Thoracic aorta (tissue), 2 donors: ENCODE measurements at regions not wholly inside any gene's neighbourhood (a gene's known extent, or its start where the extent isn't known, plus 50 kb on each side); places are given as distances from the start of the nearest gene placed in this dataset.

Experiments
- ATAC-seq: fragments of 150-250 bp; one replicate; pipeline ENCODE4 v1.8.0; 2017; ENCODE audit warnings: low read depth; ENCODE audit not compliant: insufficient number of reproducible peaks, low FRiP score
- DNase-seq: peaks from one replicate; pipeline ENCODE4 v3.0.0-alpha.2; 2020; ENCODE audit warnings: low spot score
- H3K27ac ChIP-seq, 2 donors: fragments of 200-600 bp; sonication (generic); 1 replicate in 1 of 2; 2 replicates in 1 of 2; pipeline ENCODE4 v1.5.1; 2016; ENCODE audit warnings: mild to moderate bottlenecking in 2 of 2, moderate library complexity in 2 of 2
- H3K27me3 ChIP-seq: fragments of 200-600 bp; sonication (generic); replicated peaks from 2 replicates; pipeline ENCODE4 v1.6.0; 2016; ENCODE audit warnings: mild to moderate bottlenecking; ENCODE audit not compliant: insufficient read depth
- H3K36me3 ChIP-seq: fragments of 200-600 bp; sonication (generic); one replicate; pipeline ENCODE4 v1.5.1; 2016
- H3K4me1 ChIP-seq, 2 donors: fragments of 200-600 bp; sonication (generic); 1 replicate in 1 of 2; 2 replicates in 1 of 2; pipeline versions ENCODE4 v1.5.1 to v1.6.0; 2016; ENCODE audit warnings: low read depth in 2 of 2, mild to moderate bottlenecking in 1 of 2; ENCODE audit not compliant: control insufficient read depth in 1 of 2
- H3K4me3 ChIP-seq: fragments of 200-600 bp; sonication (generic); 2 replicates; pipeline ENCODE4 v1.5.1; 2016; ENCODE audit warnings: mild to moderate bottlenecking
- H3K9me3 ChIP-seq: fragments of 200-600 bp; sonication (generic); 2 replicates; pipeline ENCODE4 v1.5.1; 2016
- CTCF ChIP-seq: fragments of 200-600 bp; sonication (generic); IDR thresholded peaks from one replicate; pipeline ENCODE4 v1.5.1; 2019; ENCODE audit warnings: antibody characterized with exemption

GRCh38 chr7:131620673-131621609 is 64.5 kb upstream of the PODXL start:
- Histone ChIP-seq H3K9me3 (no peaks in the 10 kb centered on the region), H3K4me3 (no peak overlapping the region), H3K27ac (no peak overlapping the region), H3K36me3 (no peaks in the 10 kb centered on the region), H3K4me1 (no peaks in the 10 kb centered on the region), H3K27me3 (no peaks in the 10 kb centered on the region)
- ATAC-seq (no peak), DNase-seq (no peak)
- no peak for TF ChIP-seq CTCF

- no peaks in the 10 kb centered on the region for H3K4me1 ChIP-seq
Observed at GRCh38 chr7:131619336-131620305, 63.2 kb upstream of the PODXL start.

GRCh38 chr7:131618391-131618790 is 62.0 kb upstream of the PODXL start:
- TF ChIP-seq CTCF = no peak
- Histone ChIP-seq H3K36me3 (no peaks in the 10 kb centered on the region), H3K27me3 (no peaks in the 10 kb centered on the region), H3K27ac (no peak overlapping the region), H3K4me1 (no peaks in the 10 kb centered on the region), H3K9me3 (no peaks in the 10 kb centered on the region), H3K4me3 (no peak overlapping the region)
- ATAC-seq (no peak), DNase-seq (no peak)

More at GRCh38 chr7:131619336-131620305, 63.2 kb upstream of the PODXL start:
- Histone ChIP-seq H3K4me3 (no peak overlapping the region), H3K27ac (no peak overlapping the region), H3K27me3 (no peaks in the 10 kb centered on the region), H3K36me3 (no peaks in the 10 kb centered on the region), H3K9me3 (no peaks in the 10 kb centered on the region)
- no peak for TF ChIP-seq CTCF
- DNase-seq = no peak
- no peak for ATAC-seq

- no peak overlapping the region for H3K27ac ChIP-seq
- no peaks in the 10 kb centered on the region for H3K27me3 ChIP-seq
- no peak for DNase-seq
- no peak for TF ChIP-seq CTCF
- H3K9me3 ChIP-seq = no peaks in the 10 kb centered on the region
- no peak overlapping the region for H3K4me3 ChIP-seq
- ATAC-seq = no peak
- H3K4me1 ChIP-seq = no peaks in the 10 kb centered on the region
- H3K36me3 ChIP-seq = no peaks in the 10 kb centered on the region
Observed at GRCh38 chr7:131616487-131617200, 60.2 kb upstream of the PODXL start.
